H1 (cell line): ENCODE measurements at regions not wholly inside any gene's neighbourhood (a gene's known extent, or its start where the extent isn't known, plus 50 kb on each side); places are given as distances from the start of the nearest gene placed in this dataset.

Source experiments
- CTCF ChIA-PET: fragments of 300-600 bp; sonication (Branson Sonifier 250); formaldehyde crosslinking; loops from one replicate; lab custom pipeline; 2021; ENCODE audit not compliant: partially characterized antibody; lab: Charles Lee
- POLR2A ChIA-PET: fragments of 300-600 bp; sonication (Branson Sonifier 250); formaldehyde crosslinking; loops from one replicate; lab custom pipeline; 2021; ENCODE audit warnings: inconsistent platforms; ENCODE audit not compliant: partially characterized antibody; lab: Charles Lee
- DNase-seq, 2 experiments: peaks; one replicate each; pipeline versions ENCODE4 v3.0.0 to v3.0.0-alpha.2; 2010 to 2022; ENCODE audit warnings: low spot score in 2 of 2, low read depth in 1 of 2, mixed read lengths in 1 of 2
- FAIRE-seq: peaks from 2 replicates; lab custom pipeline; 2011; peaks lifted over from hg19 to GRCh38; lab: Jason Lieb, UNC
- H2AFZ ChIP-seq: 2 replicates; pipeline ENCODE4 v1.8.1; 2012; ENCODE audit warnings: low read length, inconsistent platforms
- H2AK5ac ChIP-seq: 2 replicates; pipeline ENCODE4 v1.6.1; 2013; ENCODE audit warnings: low read depth, low read length
- H2BK120ac ChIP-seq: replicated peaks from 2 replicates; pipeline ENCODE3; 2013; ENCODE audit warnings: low read depth, low read length, inconsistent platforms
- H2BK12ac ChIP-seq: 2 replicates; pipeline ENCODE4 v1.6.1; 2013; ENCODE audit warnings: low read depth, low read length
- H2BK15ac ChIP-seq: 2 replicates; pipeline ENCODE4 v1.6.1; 2013; ENCODE audit warnings: low read length
- H2BK20ac ChIP-seq: 2 replicates; pipeline ENCODE4 v1.6.1; 2013; ENCODE audit warnings: low read length
- H2BK5ac ChIP-seq: 2 replicates; pipeline ENCODE4 v1.6.1; 2013; ENCODE audit warnings: low read depth, low read length
- H3K14ac ChIP-seq: 2 replicates; pipeline ENCODE4 v1.6.1; 2013; ENCODE audit warnings: inconsistent platforms; ENCODE audit not compliant: insufficient read length
- H3K18ac ChIP-seq: 2 replicates; pipeline ENCODE4 v1.6.1; 2013; ENCODE audit warnings: low read length; ENCODE audit errors: extremely low read depth
- H3K23ac ChIP-seq: 2 replicates; pipeline ENCODE4 v1.6.1; 2013; ENCODE audit warnings: inconsistent platforms; ENCODE audit not compliant: insufficient read length
- H3K23me2 ChIP-seq: 2 replicates; pipeline ENCODE4 v1.6.1; 2013; ENCODE audit warnings: low read depth, low read length
- H3K27ac ChIP-seq: 2 replicates; pipeline ENCODE4 v1.6.1; 2011; ENCODE audit warnings: low read depth, low read length, inconsistent platforms
- H3K27me3 ChIP-seq, 4 experiments: replicated peaks in 1 of 4; 1 replicate in 1 of 4; 2 replicates in 3 of 4; pipeline versions ENCODE4 v1.6.1 to v1.8.1; 2011 to 2013; ENCODE audit warnings: low read length in 3 of 4, mild to moderate bottlenecking in 3 of 4, inconsistent platforms in 2 of 4, mixed read lengths in 2 of 4, moderate library complexity in 1 of 4; ENCODE audit not compliant: control insufficient read depth in 3 of 4, insufficient read depth in 3 of 4; ENCODE audit errors: extremely low read depth in 1 of 4
- H3K36me3 ChIP-seq, 4 experiments: 2 replicates each; pipeline versions ENCODE4 v1.6.1 to v1.8.1; 2011 to 2013; ENCODE audit warnings: mild to moderate bottlenecking in 4 of 4, low read length in 3 of 4, moderate library complexity in 2 of 4, control low read depth in 1 of 4, inconsistent platforms in 1 of 4; ENCODE audit not compliant: insufficient read depth in 4 of 4, control insufficient read depth in 2 of 4
- H3K4ac ChIP-seq: replicated peaks from 2 replicates; pipeline ENCODE3; 2013; ENCODE audit warnings: low read length, low read depth, mixed read lengths, inconsistent platforms; ENCODE audit not compliant: insufficient read length
- H3K4me1 ChIP-seq, 4 experiments: replicated peaks in 1 of 4; 1 replicate in 1 of 4; 2 replicates in 3 of 4; pipeline versions ENCODE4 v1.6.1 to v1.8.1; 2011 to 2013; ENCODE audit warnings: low read length in 3 of 4, inconsistent platforms in 2 of 4, mixed read lengths in 1 of 4; ENCODE audit not compliant: insufficient read depth in 4 of 4, control insufficient read depth in 3 of 4
- H3K4me2 ChIP-seq, 2 experiments: 2 replicates each; pipeline versions ENCODE4 v1.6.1 to v1.8.1; 2011 to 2013; ENCODE audit warnings: low read depth in 2 of 2, low read length in 2 of 2, control low read depth in 1 of 2, inconsistent platforms in 1 of 2, mild to moderate bottlenecking in 1 of 2; ENCODE audit not compliant: insufficient read depth in 1 of 2
- H3K4me3 ChIP-seq, 4 experiments: fragments of 200-600, 300-600 bp in 1 of 4; sonication (generic), shearing (Covaris generic), sonication (Bioruptor Twin) in 1 of 4; 2 replicates each; pipeline versions ENCODE4 v1.5.1 to v1.8.1; 2011 to 2016; ENCODE audit warnings: low read length in 4 of 4, low read depth in 3 of 4, control low read depth in 2 of 4, inconsistent platforms in 2 of 4, mild to moderate bottlenecking in 2 of 4, mixed read lengths in 1 of 4, moderate library complexity in 1 of 4; ENCODE audit not compliant: insufficient read depth in 2 of 4; ENCODE audit errors: extremely low read depth in 1 of 4
- H3K56ac ChIP-seq: replicated peaks from 2 replicates; pipeline ENCODE3; 2013; ENCODE audit warnings: low read depth, mild to moderate bottlenecking, mixed read lengths, low read length, inconsistent platforms; ENCODE audit not compliant: insufficient read length
- H3K79me1 ChIP-seq: 2 replicates; pipeline ENCODE4 v1.6.1; 2013; ENCODE audit warnings: low read depth, low read length, control low read depth
- H3K79me2 ChIP-seq, 2 experiments: 2 replicates each; pipeline versions ENCODE4 v1.6.1 to v1.8.1; 2012 to 2013; ENCODE audit warnings: low read length in 2 of 2, mild to moderate bottlenecking in 2 of 2, inconsistent platforms in 1 of 2; ENCODE audit not compliant: insufficient read depth in 2 of 2, control insufficient read depth in 1 of 2
- H3K9ac ChIP-seq, 4 experiments: replicated peaks in 1 of 4; 1 replicate in 1 of 4; 2 replicates in 3 of 4; pipeline versions ENCODE4 v1.6.1 to v1.8.1; 2011 to 2013; ENCODE audit warnings: low read depth in 3 of 4, low read length in 3 of 4, control low read depth in 2 of 4, mild to moderate bottlenecking in 2 of 4, moderate library complexity in 2 of 4, inconsistent platforms in 1 of 4; ENCODE audit errors: extremely low read depth in 1 of 4
- H3K9me3 ChIP-seq, 2 experiments: 2 replicates each; pipeline versions ENCODE4 v1.6.1 to v1.8.1; 2012 to 2013; ENCODE audit warnings: mild to moderate bottlenecking in 2 of 2, moderate library complexity in 2 of 2, control low read depth in 1 of 2, inconsistent platforms in 1 of 2, low read depth in 1 of 2, low read length in 1 of 2, mixed read lengths in 1 of 2; ENCODE audit not compliant: insufficient read depth in 2 of 2
- H4K20me1 ChIP-seq, 2 experiments: replicated peaks in 1 of 2; 2 replicates each; pipeline versions ENCODE3 to v1.8.1; 2011 to 2013; ENCODE audit warnings: inconsistent platforms in 2 of 2, low read length in 2 of 2, mild to moderate bottlenecking in 1 of 2; ENCODE audit not compliant: insufficient read depth in 2 of 2, control insufficient read depth in 1 of 2
- H4K5ac ChIP-seq: 2 replicates; pipeline ENCODE4 v1.6.1; 2013; ENCODE audit warnings: low read length, low read depth, mixed read lengths, inconsistent platforms; ENCODE audit not compliant: insufficient read length
- H4K8ac ChIP-seq: 2 replicates; pipeline ENCODE4 v1.8.0; 2013; ENCODE audit warnings: mild to moderate bottlenecking, moderate library complexity, low read length, inconsistent platforms; ENCODE audit not compliant: insufficient read depth; ENCODE audit errors: extremely low read depth
- H4K91ac ChIP-seq: replicated peaks from 2 replicates; pipeline ENCODE3; 2013; ENCODE audit warnings: low read length, mixed read lengths, inconsistent platforms; ENCODE audit not compliant: insufficient read length
- ASH2L ChIP-seq: fragments of 200-600, 300-600 bp; sonication (generic); IDR thresholded peaks from one replicate; pipeline ENCODE4 v1.7.1; 2017; ENCODE audit warnings: low read length
- CHD1 ChIP-seq: IDR thresholded peaks from 2 replicates; pipeline ENCODE4 v1.6.1; 2012; ENCODE audit warnings: low read depth, low read length, improper control_type of control experiment
- CHD2 ChIP-seq: IDR thresholded peaks from 2 replicates; pipeline ENCODE4 v1.6.1; 2012; ENCODE audit warnings: low read length, improper control_type of control experiment
- HDAC2 ChIP-seq, 2 experiments: fragments of 300-600 bp in 1 of 2; sonication (generic) in 1 of 2; IDR thresholded peaks; 2 replicates each; pipeline ENCODE4 v1.6.1; 2011 to 2012; ENCODE audit warnings: low read depth in 2 of 2, low read length in 2 of 2, mild to moderate bottlenecking in 2 of 2, moderate library complexity in 2 of 2, borderline replicate concordance in 1 of 2, inconsistent platforms in 1 of 2
- RBBP5 ChIP-seq: IDR thresholded peaks from 2 replicates; pipeline ENCODE4 v1.7.1; 2012; ENCODE audit warnings: low read depth, mild to moderate bottlenecking, inconsistent platforms, low read length, moderate library complexity, borderline replicate concordance
- RNF2 ChIP-seq: fragments of 200-900, 300-1000 bp; sonication (generic); IDR thresholded peaks from 2 replicates; pipeline ENCODE4 v1.7.1; 2016; ENCODE audit warnings: borderline replicate concordance, low read depth, mild to moderate bottlenecking, antibody characterized with exemption, low read length; ENCODE audit not compliant: poor library complexity, severe bottlenecking; ENCODE audit errors: missing control alignments
- RXRA ChIP-seq: IDR thresholded peaks from 2 replicates; pipeline ENCODE4 v1.6.1; 2011; ENCODE audit warnings: low read depth, mild to moderate bottlenecking, low read length, moderate library complexity; ENCODE audit not compliant: insufficient read depth
- SP2 ChIP-seq: IDR thresholded peaks from 2 replicates; pipeline ENCODE4 v1.6.1; 2012; ENCODE audit warnings: mild to moderate bottlenecking, low read length, inconsistent platforms
- TAF1 ChIP-seq: IDR thresholded peaks from 2 replicates; pipeline ENCODE4 v1.6.1; 2011; ENCODE audit warnings: mild to moderate bottlenecking, low read depth, low read length
- TBP ChIP-seq: IDR thresholded peaks from 2 replicates; pipeline ENCODE4 v1.6.1; 2011; ENCODE audit warnings: low read depth, low read length, improper control_type of control experiment
- TCF12 ChIP-seq: IDR thresholded peaks from 2 replicates; pipeline ENCODE4 v1.6.1; 2011; ENCODE audit warnings: low read depth, mild to moderate bottlenecking, low read length
- WGBS, 2 experiments: shearing (Covaris generic) in 1 of 2; methylation state at CpG; one replicate each; pipeline versions ENCODE4 v1.1.6 to v1.1.7; 2013 to 2015; ENCODE audit warnings: low lambda C conversion rate in 2 of 2, mixed read lengths in 2 of 2, inconsistent platforms in 1 of 2, low coverage in 1 of 2, missing lambda C conversion rate in 1 of 2; ENCODE audit not compliant: insufficient replicate concordance in 2 of 2, insufficient coverage in 1 of 2, insufficient read length in 1 of 2; ENCODE audit errors: extremely low coverage in 1 of 2, missing lambda C conversion rate in 1 of 2; 5-methylcytosine and 5-hydroxymethylcytosine counted together
- TF ChIP-seq, protein P1 (sequence below): IDR thresholded peaks from 2 replicates; pipeline ENCODE4 v1.6.1; 2012; ENCODE audit warnings: inconsistent platforms
- TF ChIP-seq, protein P2 (sequence below): IDR thresholded peaks from 2 replicates; pipeline ENCODE4 v1.6.1; 2012; ENCODE audit warnings: low read length, inconsistent platforms

DNA sequence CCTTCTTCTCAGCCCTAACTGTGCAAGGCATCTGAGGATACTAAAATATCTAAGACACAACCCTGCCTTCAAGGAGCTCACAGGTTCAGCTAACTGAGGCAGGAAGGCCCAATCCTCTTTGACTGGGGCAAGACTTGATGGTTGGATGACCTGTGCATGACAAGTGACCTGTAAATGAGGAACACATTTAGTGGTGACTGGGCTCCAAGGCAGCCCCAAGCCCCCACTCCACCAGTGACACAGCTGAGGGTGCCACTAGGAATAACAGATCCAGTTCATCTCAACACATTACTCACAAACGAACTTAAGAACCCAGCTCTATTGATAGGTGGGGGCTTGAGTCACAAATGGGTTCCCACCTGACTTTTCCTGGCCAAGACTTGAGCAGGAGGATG, 244.7 kb upstream of the IRF2BP2 start:
- no peaks in the 10 kb centered on the region for H3K79me1 ChIP-seq
- ChIA-PET CTCF (interaction anchor here (0.8 kb wide), 1 partner anchor 8 kb away, joined by 3 read pairs; no protein-coding TSS in a partner anchor), POLR2A (no interaction called here)
- H3K9ac ChIP-seq: no peak overlapping the region
- H2BK120ac ChIP-seq: no peak overlapping the region
- no peak overlapping the region for H4K5ac ChIP-seq
- no peaks in the 10 kb centered on the region for H3K36me3 ChIP-seq
- WGBS, 2 experiments: 93% methylated on average over 1 of the region's 1 CpG; no CpG with 5 or more reads in 1 of the 2 experiments
- no peak overlapping the region for H2BK15ac ChIP-seq
- H3K14ac ChIP-seq: no peak overlapping the region
- no peaks in the 10 kb centered on the region for H3K27me3 ChIP-seq
- H2AFZ ChIP-seq: no peak overlapping the region
- no peak overlapping the region for H4K91ac ChIP-seq
- no peak overlapping the region for H3K4me2 ChIP-seq
- no peak for DNase-seq
- no peak overlapping the region for H4K8ac ChIP-seq
- no peak overlapping the region for H2AK5ac ChIP-seq
- peaks cover 0 to 7% (median 2%) of the 10 kb centered on the region in 4 experiments; a peak in 3 of 7 replicates for H3K4me1 ChIP-seq
- no peaks in the 10 kb centered on the region for H3K79me2 ChIP-seq
- H3K18ac ChIP-seq: no peak overlapping the region
- H3K4me3 ChIP-seq: no peak overlapping the region
- no peaks in the 10 kb centered on the region for H3K23me2 ChIP-seq
- H2BK5ac ChIP-seq: no peak overlapping the region; the same call in 1 of the 2 replicates
- H3K23ac ChIP-seq: no peak overlapping the region
- no peak overlapping the region for H2BK20ac ChIP-seq
- H3K56ac ChIP-seq: no peak overlapping the region
- H3K27ac ChIP-seq: no peak overlapping the region
- no peak overlapping the region for H3K4ac ChIP-seq
- H3K9me3 ChIP-seq: no peaks in the 10 kb centered on the region
- H2BK12ac ChIP-seq: no peak overlapping the region
- FAIRE-seq: no peak
- H4K20me1 ChIP-seq: no peaks in the 10 kb centered on the region
- TF ChIP-seq, protein P1, sequence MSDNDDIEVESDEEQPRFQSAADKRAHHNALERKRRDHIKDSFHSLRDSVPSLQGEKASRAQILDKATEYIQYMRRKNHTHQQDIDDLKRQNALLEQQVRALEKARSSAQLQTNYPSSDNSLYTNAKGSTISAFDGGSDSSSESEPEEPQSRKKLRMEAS: no peak
- TF ChIP-seq HDAC2 (IDR thresholded peaks at IDR 0.05; ENCODE audit: borderline replicate concordance in 1 of 2, low read depth in 2 of 2, low read length in 2 of 2) (no peak), RBBP5 (no peak), ASH2L (no peak), TCF12 (no peak), CHD2 (no peak), TBP (no peak), SP2 (no peak), CHD1 (no peak), RNF2 (no peak), RXRA (no peak), TAF1 (no peak)
- TF ChIP-seq, protein P2, sequence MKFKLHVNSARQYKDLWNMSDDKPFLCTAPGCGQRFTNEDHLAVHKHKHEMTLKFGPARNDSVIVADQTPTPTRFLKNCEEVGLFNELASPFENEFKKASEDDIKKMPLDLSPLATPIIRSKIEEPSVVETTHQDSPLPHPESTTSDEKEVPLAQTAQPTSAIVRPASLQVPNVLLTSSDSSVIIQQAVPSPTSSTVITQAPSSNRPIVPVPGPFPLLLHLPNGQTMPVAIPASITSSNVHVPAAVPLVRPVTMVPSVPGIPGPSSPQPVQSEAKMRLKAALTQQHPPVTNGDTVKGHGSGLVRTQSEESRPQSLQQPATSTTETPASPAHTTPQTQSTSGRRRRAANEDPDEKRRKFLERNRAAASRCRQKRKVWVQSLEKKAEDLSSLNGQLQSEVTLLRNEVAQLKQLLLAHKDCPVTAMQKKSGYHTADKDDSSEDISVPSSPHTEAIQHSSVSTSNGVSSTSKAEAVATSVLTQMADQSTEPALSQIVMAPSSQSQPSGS: no peak
